GM12878 (cell line): ENCODE measurements at regions not wholly inside any gene's neighbourhood (a gene's known extent, or its start where the extent isn't known, plus 50 kb on each side); places are given as distances from the start of the nearest gene placed in this dataset.

Source experiments
- ATAC-seq: fragments of 200-7000 bp; cut with Tn5 transposase; 3 replicates; pipeline ENCODE4 v1.9.1; 2020; ENCODE audit warnings: mild to moderate bottlenecking, moderate library complexity
- BruUV-seq: library from RNA; stranded (reverse); fragments of 400-500 nt; replicated peaks from 2 replicates; lab custom pipeline; 2021; lab: Mats Ljungman, UMichigan
- CTCF ChIA-PET: fragments of 300-600 bp; sonication (Branson Sonifier 250); formaldehyde crosslinking; extraction: SDS; loops from one replicate; lab custom pipeline; 2021; ENCODE audit warnings: inconsistent platforms; lab: Yijun Ruan, JAX
- POLR2A ChIA-PET: fragments of 350-600 bp; formaldehyde crosslinking; extraction: SDS; loops from one replicate; lab custom pipeline; 2021; ENCODE audit warnings: inconsistent platforms; lab: Charles Lee
- RAD21 ChIA-PET: fragments of 300-600 bp; sonication (Branson Sonifier 250); formaldehyde crosslinking; loops from one replicate; lab custom pipeline; 2023; ENCODE audit warnings: antibody characterized with exemption; ENCODE audit not compliant: unreplicated experiment; lab: Charles Lee
- SMC1A ChIA-PET: fragments of 300-600 bp; sonication (Branson Sonifier 250); formaldehyde crosslinking; loops from one replicate; lab custom pipeline; 2023; ENCODE audit not compliant: unreplicated experiment, uncharacterized antibody; lab: Charles Lee
- DNase-seq: peaks from one replicate; pipeline ENCODE4 v3.0.0-alpha.2; 2011; ENCODE audit warnings: low read depth, low spot score
- FAIRE-seq: peaks from 3 replicates; lab custom pipeline; 2011; peaks lifted over from hg19 to GRCh38; lab: Jason Lieb, UNC
- H2AFZ ChIP-seq: 2 replicates; pipeline ENCODE4 v1.6.0; 2011; ENCODE audit warnings: low read depth, low read length, control low read depth; ENCODE audit not compliant: control insufficient read depth
- H3K27ac ChIP-seq: 2 replicates; pipeline ENCODE4 v1.5.1; 2011; ENCODE audit warnings: control low read depth; ENCODE audit not compliant: control insufficient read depth, insufficient read depth
- H3K27me3 ChIP-seq, 2 experiments: replicated peaks in 1 of 2; 2 replicates each; pipeline versions ENCODE4 v1.6.0 to v1.6.1; 2011; ENCODE audit warnings: low read length in 1 of 2; ENCODE audit not compliant: control insufficient read depth in 2 of 2, insufficient read depth in 2 of 2
- H3K36me3 ChIP-seq, 2 experiments: 2 replicates each; pipeline ENCODE4 v1.5.1; 2011; ENCODE audit warnings: low read length in 1 of 2; ENCODE audit not compliant: control insufficient read depth in 2 of 2, insufficient read depth in 2 of 2
- H3K4me1 ChIP-seq: 2 replicates; pipeline ENCODE4 v1.6.1; 2011; ENCODE audit warnings: mild to moderate bottlenecking, low read length, moderate library complexity, mixed read lengths; ENCODE audit not compliant: control insufficient read depth, insufficient read depth
- H3K4me2 ChIP-seq: 2 replicates; pipeline ENCODE4 v1.6.0; 2011; ENCODE audit warnings: control low read depth; ENCODE audit not compliant: control insufficient read depth, insufficient read depth
- H3K4me3 ChIP-seq: fragments of 200-600 bp; sonication (generic); 2 replicates; pipeline ENCODE4 v1.5.1; 2016
- H3K79me2 ChIP-seq: 2 replicates; pipeline ENCODE4 v1.6.0; 2011; ENCODE audit warnings: low read length; ENCODE audit not compliant: control insufficient read depth, insufficient read depth
- H3K9ac ChIP-seq: 2 replicates; pipeline ENCODE4 v1.8.0; 2011; ENCODE audit warnings: low read length, control low read depth, mixed read lengths; ENCODE audit not compliant: control insufficient read depth, insufficient read depth
- H3K9me3 ChIP-seq: replicated peaks from 3 replicates; pipeline ENCODE4 v1.5.1; 2011; ENCODE audit warnings: mild to moderate bottlenecking, low read length; ENCODE audit not compliant: control insufficient read depth, insufficient read depth
- H4K20me1 ChIP-seq: 2 replicates; pipeline ENCODE4 v1.6.0; 2011; ENCODE audit not compliant: control insufficient read depth, insufficient read depth
- BCLAF1 ChIP-seq: fragments of 450-650 bp; IDR thresholded peaks from 2 replicates; pipeline ENCODE4 v1.6.1; 2017; ENCODE audit warnings: antibody characterized with exemption, mild to moderate bottlenecking, moderate library complexity
- CHD2 ChIP-seq: IDR thresholded peaks from 2 replicates; pipeline ENCODE4 v1.6.1; 2011; ENCODE audit warnings: low read depth, low read length, improper control_type of control experiment, borderline replicate concordance
- E2F8 ChIP-seq: fragments of 450-650 bp; IDR thresholded peaks from 2 replicates; pipeline ENCODE4 v1.6.1; 2018; ENCODE audit warnings: mild to moderate bottlenecking, low read depth, moderate library complexity; ENCODE audit not compliant: partially characterized antibody
- GABPA ChIP-seq: IDR thresholded peaks from 2 replicates; pipeline ENCODE4 v1.6.1; 2014; ENCODE audit warnings: antibody characterized with exemption, low read depth, mild to moderate bottlenecking, inconsistent platforms
- HDAC2 ChIP-seq: fragments of 200-600 bp; sonication (generic); IDR thresholded peaks from 2 replicates; pipeline ENCODE4 v1.6.1; 2017
- IRF4 ChIP-seq: IDR thresholded peaks from 2 replicates; pipeline ENCODE4 v1.6.1; 2011; ENCODE audit warnings: low read depth, low read length
- NFYA ChIP-seq: IDR thresholded peaks from 2 replicates; pipeline ENCODE4 v1.6.1; 2011; ENCODE audit warnings: low read depth, mild to moderate bottlenecking, low read length, improper control_type of control experiment, borderline replicate concordance
- RAD21 ChIP-seq: IDR thresholded peaks from 2 replicates; pipeline ENCODE4 v1.6.1; 2011; ENCODE audit warnings: mild to moderate bottlenecking, low read depth, low read length, moderate library complexity; ENCODE audit not compliant: insufficient read depth
- RBBP5 ChIP-seq: fragments of 200-600 bp; sonication (generic); conservative IDR thresholded peaks from 2 replicates; pipeline ENCODE4 v1.6.1; 2016
- SMC3 ChIP-seq: IDR thresholded peaks from 2 replicates; pipeline ENCODE4 v1.6.1; 2011; ENCODE audit warnings: low read length, improper control_type of control experiment, borderline replicate concordance
- ZNF24 ChIP-seq: fragments of 450-650 bp; IDR thresholded peaks from 2 replicates; pipeline ENCODE4 v1.6.1; 2017; ENCODE audit warnings: antibody characterized with exemption, mild to moderate bottlenecking
- ZNF274 ChIP-seq: IDR thresholded peaks from one replicate; pipeline ENCODE4 v1.8.0; 2011; ENCODE audit not compliant: insufficient read length, insufficient read depth
- WGBS: methylation state at CpG from one replicate; pipeline ENCODE4 v1.1.6; 2016; ENCODE audit warnings: low lambda C conversion rate; ENCODE audit not compliant: insufficient replicate concordance, insufficient coverage; ENCODE audit errors: missing lambda C conversion rate; 5-methylcytosine and 5-hydroxymethylcytosine counted together
- in situ Hi-C: fragments of 300-500 bp; cut with MboI; formaldehyde crosslinking; loops from 9 replicates; pipeline ENCODE4 v1.14.3; 2018; ENCODE audit warnings: mixed read lengths
- intact Hi-C: fragments of 100-400 bp; cut with micrococcal nuclease; formaldehyde crosslinking; loops from one replicate; pipeline ENCODE4 v1.14.2; 2022; ENCODE audit not compliant: unreplicated experiment
- TF ChIP-seq, protein P1 (sequence below): fragments of 450-650 bp; IDR thresholded peaks from 2 replicates; pipeline ENCODE4 v1.6.1; 2017; ENCODE audit warnings: borderline replicate concordance

GRCh38 chr7:86149024-86149665 is 494.6 kb upstream of the GRM3 start (continued):
- TF ChIP-seq GABPA (no peak), E2F8 (no peak), RBBP5 (no peak), NFYA (no peak), IRF4 (no peak), ZNF274 (no peak)

- Histone ChIP-seq H3K27me3 (no peaks in the 10 kb centered on the region), H3K4me3 (no peak overlapping the region), H3K27ac (no peak overlapping the region), H2AFZ (no peak overlapping the region), H3K9me3 (no peaks in the 10 kb centered on the region), H3K9ac (no peak overlapping the region), H3K79me2 (no peaks in the 10 kb centered on the region), H3K4me2 (no peak overlapping the region), H3K36me3 (no peaks in the 10 kb centered on the region), H3K4me1 (no peaks in the 10 kb centered on the region), H4K20me1 (no peaks in the 10 kb centered on the region)
- intact Hi-C loops (no loop called here), in situ Hi-C loops (no loop called here)
- CTCF ChIA-PET, result no interaction called here
- POLR2A ChIA-PET, result no interaction called here
- DNase-seq (no peak), FAIRE-seq (no peak), ATAC-seq (no peak)
- RAD21 ChIA-PET, result no interaction called here
- no TSS peak for BruUV-seq
- no peak for TF ChIP-seq ZNF24
- no peak for TF ChIP-seq BCLAF1
- TF ChIP-seq, protein P1, sequence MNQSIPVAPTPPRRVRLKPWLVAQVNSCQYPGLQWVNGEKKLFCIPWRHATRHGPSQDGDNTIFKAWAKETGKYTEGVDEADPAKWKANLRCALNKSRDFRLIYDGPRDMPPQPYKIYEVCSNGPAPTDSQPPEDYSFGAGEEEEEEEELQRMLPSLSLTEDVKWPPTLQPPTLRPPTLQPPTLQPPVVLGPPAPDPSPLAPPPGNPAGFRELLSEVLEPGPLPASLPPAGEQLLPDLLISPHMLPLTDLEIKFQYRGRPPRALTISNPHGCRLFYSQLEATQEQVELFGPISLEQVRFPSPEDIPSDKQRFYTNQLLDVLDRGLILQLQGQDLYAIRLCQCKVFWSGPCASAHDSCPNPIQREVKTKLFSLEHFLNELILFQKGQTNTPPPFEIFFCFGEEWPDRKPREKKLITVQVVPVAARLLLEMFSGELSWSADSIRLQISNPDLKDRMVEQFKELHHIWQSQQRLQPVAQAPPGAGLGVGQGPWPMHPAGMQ, result no peak
- TF ChIP-seq HDAC2, result no peak
- no peak for TF ChIP-seq GABPA
- TF ChIP-seq RAD21, result no peak
- TF ChIP-seq SMC3, result no peak
- no peak for TF ChIP-seq CHD2
- TF ChIP-seq, all 136 proteins: peak for 0
- SMC1A ChIA-PET, result interaction anchor here (0.9 kb wide), 1 partner anchor 261 kb away, joined by 3 read pairs; no protein-coding TSS in a partner anchor
- 20% methylated on average over 2 of the region's 2 CpGs for WGBS
Measured at GRCh38 chr7:86148501-86148900, 495.2 kb upstream of the GRM3 start.
